DMS53 (cell line): ENCODE measurements at regions not wholly inside any gene's neighbourhood (a gene's known extent, or its start where the extent isn't known, plus 50 kb on each side); places are given as distances from the start of the nearest gene placed in this dataset.

Experiments used
- DNase-seq: peaks from one replicate; lab custom pipeline; 2025; lab: John Stamatoyannopoulos, UW

DNA sequence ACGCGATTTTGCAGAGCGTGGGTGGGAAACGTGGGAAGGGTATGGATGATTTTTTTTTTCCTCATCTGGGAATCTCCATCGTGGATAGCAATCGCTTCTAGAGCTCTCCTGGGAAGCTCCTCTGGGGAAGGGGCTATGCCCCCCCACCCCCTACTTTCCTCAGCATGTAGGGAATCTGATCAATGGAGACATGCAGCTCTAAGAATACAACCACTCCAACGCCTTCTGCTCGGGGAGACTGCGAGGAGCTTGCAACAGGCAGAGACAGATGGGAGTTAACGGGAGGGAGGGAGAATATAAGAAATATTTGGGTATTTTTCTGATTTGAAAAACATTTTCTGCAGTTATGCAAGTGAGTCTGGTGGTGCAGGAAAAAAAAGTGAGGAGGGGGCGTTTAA is 104.6 kb upstream of the HSD17B12 start:
- DNase-seq = peak; percentile 24

DNA sequence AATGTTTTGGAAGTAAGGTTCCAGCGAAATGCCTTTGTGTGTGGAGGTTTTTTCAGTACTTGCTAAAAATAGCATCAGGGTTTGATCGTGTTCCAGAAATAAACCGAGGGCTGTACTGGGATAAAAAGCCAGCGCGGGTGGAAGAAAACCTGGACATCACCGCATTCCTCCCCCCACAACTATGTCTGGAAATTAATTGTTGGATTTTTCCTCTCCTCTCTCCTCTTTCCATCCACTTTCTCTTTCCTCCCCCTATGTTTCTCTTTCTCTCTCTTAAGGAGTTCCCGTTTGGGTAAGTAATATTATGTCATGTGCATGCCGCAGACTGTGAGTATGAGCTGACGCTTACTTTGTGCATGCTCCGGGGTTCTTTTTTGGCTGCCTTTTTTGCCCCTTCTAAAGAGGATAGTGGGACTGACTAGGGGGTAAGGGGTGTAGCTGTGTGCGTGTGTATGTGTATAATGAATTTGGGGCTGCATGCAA is 104.2 kb upstream of the HSD17B12 start:
- DNase-seq = peak; percentile 26

DNA sequence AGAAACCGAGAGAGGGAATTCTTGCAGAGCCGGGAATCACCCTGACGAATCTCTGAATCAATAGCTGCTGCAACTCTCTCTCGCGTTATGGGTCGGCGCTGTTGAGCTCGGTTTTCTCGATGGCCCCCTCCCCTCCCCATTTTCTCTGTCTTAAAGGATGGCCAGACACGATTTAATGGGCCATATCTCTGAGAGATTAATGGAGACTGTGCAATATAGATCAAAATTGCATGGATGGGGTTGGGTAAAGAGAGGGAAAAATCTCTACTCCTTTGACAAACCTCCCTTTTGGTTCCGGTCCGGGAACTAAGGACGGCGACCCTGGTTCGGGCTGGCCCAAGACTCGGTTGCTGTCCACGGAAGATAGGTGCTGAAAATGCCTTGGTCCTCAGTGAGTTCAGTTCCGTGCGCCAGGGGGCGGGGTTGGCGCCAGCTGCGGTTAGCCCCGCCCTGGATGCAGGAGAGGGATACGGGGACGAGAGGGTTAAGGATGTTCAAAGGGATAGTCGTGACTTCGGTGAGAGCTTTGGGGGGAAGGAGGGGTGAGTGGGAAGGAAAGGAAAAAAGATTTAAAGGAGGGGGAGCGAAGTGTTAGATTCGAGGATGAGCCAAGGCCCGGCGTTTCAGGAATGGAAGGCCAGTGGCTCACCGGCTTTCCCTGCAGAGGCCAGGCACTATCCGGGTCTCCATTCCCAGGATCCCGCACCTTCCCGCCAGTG is 103.6 kb upstream of the HSD17B12 start:
- peak; percentile 61 for DNase-seq

DNA sequence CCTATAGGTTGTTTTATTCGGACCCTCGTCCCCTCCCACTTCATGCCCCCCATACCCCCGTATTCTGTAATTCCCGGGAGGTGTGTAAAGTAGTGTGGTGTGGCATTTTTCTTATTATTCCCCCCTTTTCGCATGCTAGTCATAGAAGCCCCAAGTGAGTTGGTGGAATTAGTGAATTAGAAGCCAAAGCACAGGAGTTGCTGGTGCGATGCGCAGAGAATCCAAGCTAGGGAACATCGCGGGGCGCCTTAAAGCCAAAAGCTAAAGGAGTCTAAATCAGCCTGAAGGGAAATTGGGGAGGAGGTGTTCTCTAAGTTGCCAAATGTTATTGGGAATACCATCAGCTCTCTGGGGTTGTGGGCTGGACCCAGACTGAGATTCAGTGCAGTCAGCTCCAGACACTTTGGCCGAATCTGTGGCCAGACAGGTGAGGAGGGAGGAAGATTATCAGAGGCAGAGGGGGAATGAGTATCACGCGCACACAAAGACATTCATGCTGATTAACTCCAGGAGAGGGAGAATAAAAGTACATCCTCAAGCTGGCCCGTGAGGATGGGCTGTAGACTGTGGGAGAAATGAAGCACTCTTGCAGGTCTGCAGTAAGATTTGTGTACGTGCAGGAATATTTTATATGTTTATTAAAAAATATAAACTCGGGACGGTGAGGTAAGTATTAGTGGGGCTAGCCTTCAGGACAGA is 102.8 kb upstream of the HSD17B12 start:
- no peak for DNase-seq

DNA sequence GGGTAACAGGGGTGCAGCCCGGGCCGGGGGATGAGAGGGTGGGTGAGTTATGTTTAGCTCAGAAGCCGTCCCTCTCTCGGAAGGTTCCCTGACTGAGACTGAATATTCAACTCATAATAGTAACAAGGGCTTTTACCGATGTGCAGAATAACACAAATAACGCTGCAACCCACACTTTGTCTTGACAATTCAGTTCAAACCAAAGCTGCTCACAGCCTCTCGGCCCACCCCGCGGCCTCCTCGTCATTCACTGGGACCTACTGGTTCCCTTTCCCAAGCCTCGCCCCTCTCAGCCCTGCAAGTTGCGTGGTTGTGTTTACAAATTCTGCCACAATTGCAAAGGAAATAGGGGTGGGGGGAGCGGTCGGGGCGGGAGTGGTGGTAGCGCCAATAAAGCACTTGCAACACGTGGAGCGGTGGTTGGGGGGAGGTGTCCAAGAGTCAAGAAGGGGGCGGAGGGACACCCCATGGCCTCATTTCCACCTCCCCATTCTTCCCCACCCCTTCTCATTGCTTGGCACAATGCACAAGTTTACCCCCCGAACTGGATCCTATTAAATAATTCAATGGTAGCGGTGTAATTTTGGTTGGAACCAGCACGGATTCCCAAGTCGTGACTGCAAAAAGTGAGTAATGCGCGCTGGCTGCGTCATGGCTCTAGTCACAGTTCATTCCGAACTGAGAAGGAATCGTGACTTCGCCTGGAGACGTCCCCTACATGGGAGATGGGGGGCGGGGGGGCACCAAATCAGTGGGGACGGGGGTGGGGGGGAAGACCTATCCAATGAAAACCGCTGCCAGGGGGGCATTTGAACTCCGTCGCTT is 102.0 kb upstream of the HSD17B12 start:
- peak; percentile 58 for DNase-seq

DNA sequence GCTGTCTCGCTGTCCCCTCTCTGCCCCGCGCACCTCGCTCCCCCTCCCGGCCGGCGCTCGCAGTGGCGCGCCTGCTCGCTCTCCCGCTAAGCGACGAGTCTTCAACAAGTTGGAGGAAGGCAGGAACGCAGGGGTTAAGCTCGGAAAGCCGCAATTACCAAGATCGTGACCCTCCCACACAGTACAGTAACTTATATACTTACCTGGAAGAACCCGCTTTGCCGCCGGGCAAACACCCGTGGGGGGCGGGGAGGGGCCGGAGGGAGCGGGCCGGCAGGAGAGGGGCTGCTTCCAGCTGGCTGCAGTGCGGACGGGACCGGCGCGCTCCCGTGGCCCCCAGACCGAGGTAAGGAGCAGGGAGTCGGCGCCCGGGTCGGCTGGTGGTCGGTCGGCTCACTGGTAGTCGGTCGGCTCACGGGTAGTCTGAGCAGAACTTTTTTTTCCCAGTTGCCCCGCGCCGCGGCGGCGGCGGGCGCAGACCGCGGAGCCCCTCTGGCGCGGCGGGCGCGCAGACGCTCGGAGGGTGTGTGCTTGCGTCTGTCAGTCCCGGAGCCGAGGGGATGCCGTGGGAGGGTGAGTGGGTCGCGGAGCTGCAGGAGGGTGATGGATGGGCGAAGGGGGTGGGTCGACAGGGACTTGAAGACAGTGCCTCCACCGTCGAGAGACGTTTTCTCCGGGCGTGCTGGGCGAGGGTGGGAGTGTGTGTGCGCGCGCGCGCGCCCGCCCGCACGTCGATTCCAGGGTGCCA is 101.2 kb upstream of the HSD17B12 start:
- peak; percentile 64 for DNase-seq

DNA sequence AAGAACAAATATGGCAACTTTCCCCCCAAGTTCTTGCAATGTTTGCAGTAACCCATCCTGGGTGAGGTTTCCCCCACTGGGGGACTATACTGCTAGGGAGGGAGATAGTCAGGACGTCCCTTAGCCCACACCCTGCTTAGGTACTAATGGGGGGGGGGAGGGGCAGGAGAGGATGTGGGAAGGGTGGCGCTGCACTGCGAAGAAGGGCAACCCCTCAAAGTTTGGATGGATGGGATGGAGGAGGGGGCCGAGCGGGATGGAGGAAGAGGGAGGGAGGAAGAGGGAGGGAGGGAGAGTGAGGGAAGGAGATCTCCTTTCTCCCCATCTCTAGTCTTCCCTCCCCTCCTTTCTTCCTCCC is 100.6 kb upstream of the HSD17B12 start:
- no peak for DNase-seq

DNA sequence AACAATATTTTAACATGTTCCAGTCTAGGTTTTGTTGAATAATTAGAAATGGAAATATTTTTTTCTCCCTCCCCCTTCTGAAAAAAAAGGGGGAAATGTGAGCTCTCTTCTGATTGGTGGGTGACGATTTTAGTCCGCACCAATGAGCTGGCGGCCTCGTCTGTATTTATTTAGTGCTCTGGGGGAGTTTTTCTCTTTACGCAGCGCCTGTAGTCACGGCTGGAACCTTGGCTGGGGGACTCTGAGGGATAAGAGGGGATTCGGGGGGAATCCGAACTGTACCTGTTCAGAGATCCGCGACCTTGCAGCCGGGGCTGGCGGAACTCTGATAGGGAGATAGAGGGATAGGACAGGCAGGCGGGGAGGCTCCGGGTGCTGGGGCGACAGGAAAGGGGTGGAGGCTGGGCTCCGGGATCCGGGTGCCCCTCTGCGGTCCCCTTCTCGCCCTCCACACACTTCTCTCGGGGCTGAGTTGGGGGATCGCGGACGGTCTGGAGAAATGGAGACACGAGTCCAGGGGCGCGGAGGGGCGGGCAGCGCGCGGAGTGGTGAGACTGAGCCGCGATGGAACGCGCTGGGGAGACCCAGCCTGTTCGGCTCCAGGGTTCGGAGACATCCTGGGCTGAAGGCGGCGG is 99.7 kb upstream of the HSD17B12 start:
- DNase-seq = peak; percentile 39

DNA sequence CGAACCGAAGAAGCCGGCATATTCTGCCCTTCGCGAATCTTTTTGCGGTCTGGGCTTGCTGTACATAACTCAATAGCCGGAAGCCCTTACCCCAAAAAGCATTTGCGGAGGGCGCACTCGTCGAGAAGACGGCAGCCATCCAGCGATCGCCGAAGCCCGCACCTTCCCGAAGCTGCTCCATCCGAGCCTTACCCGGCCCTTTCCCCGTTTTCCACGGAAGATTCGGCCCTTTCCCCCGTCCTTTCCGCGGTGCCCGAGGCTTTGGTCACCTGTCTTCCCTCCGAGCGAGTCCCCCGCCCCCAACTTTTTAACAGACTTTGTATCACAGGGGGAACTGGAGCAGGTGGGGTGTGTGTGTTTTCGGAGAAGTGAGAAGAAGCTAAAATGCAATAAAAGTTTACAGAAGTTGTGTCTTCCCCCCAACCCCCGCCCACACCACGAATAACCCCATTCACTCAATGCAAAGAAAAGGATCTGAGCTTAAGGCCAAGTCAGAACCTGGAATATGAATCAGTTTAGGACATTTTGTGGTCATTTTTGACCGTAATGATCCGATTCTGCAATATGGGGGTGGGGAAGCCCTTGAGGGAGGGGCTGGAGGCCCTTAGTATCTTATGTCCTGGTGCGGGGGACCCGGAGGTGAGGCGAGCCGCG is 99.0 kb upstream of the HSD17B12 start:
- peak; percentile 39 for DNase-seq

DNA sequence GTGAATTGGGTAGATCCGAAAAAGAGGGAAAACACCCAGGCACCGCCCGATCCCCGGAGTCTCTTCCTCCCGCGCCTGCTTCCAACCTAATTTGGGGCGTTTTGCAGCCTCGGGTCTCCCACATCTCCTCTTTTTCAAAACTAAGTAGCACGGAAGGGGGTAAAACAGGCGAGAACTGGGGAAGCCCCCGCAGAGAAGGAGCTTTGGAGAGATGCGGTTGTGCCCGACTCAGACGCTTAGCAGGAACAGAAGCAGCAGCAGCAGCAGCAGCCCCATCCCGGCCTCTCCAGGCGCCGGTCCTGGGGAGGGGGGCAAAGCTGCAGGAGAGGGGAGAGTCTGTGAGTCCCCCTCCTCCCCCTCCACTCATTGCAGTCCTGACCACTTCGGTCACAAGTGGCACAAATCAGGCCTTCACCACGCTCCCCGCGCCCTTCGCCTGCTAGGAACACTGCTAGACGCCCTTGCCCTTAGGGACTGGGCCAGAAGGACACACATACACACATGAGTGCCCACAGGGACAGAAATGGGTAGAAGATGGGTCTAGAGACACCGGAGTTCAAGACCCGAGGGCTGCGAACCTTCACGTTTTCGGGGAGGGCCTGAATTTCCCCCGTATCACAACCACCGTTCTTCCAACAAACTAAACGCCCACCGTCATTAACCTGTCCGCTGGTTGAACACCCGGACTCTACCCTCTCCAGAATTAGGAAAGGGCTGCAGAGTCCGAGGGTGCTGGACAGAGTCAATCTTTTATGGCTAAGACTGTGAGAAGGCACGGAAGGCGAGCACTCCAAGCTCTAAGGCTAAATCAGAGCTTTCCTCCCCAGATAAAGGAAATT is 98.3 kb upstream of the HSD17B12 start:
- DNase-seq = no peak

DNA sequence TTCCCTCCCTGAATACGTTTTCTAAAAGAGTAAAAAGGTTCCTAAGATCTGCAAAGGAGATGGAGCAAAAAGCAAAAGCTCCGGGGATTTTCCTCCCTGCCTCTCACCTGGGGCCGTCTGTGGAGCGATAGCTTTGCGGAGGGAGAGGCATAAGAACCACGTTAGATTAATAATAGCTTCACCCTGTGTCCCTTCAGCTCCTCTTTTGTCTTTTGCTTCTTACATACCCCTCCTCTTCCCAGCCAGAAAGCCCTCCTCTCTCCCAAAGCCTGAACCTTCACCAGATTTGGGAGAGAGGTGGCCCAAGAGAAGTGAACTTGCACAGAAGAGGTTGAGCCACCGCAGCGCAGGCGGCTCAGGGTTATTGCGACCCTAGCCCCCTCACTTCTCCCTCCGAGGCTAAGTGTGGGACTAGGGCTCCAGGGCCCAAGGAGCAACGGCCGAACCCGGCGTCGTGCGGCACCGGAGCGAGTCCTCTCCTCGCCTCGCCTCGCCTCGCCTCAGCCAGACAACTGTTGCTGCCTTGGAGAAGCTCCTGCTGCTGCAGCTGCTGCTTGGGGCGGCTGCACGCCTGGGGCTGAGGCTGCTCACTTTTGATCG is 97.6 kb upstream of the HSD17B12 start:
- peak; percentile 1 for DNase-seq

DNA sequence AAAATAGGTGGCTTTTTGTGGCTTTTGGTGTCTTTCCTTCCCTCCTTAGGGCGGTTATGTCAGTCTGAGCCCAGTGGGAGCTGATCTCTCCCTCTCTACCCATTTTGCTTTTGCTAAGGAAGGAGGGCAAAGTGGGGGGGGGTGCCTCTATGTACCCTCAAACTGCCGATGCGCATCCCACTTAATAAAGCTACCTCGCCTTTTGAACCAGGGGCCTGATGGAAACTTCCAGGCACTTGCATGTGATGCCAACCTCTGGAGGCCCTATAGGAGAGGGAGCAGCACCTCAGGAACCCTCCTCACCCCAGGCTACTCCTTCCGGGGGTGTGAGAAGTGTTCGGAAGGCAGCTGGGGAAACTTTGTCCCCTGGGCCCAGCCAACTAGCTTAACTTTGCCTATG is 97.0 kb upstream of the HSD17B12 start:
- no peak for DNase-seq

DNA sequence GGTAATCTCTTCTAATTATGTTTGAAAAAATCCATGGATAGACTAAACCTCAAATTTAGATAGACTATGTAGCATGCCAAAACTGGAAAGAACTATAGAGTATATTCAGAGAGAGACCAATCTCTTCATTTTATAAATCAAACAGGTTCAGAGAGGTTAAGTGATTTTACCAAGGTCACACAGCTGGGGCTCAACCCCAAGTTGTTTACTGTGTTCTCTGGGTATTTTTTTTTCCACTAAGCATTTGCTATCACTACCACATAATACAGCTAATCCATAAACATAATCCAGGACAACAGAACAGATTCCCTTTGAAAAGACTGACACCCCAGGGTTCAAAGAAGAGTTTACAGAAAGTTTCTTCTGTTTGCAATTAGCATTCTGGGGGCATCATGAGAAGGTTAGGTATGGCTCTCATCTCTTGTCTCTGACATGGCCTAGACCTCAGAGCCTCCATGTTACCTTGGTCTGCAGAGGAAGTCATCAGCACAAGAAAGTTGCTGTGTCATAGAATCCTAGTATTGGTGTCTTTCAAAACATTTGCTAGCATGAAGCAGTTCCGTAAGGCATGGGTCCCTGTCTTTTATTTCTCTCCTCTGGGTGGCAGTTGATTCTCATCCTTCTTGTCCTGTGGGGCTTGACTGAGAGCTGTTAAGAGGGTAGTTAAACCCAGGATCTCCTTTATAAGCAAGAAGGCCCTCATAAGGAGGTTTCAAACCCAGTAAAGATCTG is 94.5 kb upstream of the HSD17B12 start:
- no peak for DNase-seq

DNA sequence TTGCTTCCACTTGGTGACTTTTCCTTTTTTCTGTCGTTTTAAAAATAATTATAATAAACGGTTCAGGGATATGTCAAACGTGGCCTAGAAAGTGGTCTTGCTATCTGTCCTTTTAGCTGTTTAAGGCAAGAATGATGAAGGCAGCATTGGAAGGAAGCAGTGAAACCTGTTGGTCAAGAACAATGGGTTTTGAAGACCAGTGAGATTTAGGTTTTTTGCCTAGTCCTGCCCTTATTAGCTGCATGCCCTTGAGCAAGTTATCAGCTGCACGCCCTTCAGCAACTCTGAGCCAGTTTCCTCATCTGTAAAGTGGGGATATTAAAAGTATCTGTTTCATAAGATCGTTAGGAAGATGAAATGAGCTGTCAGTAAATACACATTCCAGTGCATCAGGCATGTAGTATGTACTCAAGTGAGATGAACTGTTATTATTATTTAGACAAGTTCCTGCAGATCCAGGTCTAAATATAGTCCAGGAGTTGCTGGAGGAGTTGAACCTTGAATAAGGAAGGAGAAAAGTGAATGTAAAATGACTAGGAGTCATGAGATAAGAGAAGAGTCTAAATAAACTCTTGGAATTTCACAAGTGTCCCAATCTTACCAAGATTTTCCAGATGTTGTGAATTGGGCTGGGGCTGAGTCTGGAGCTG is 90.8 kb upstream of the HSD17B12 start:
- no peak for DNase-seq

DNA sequence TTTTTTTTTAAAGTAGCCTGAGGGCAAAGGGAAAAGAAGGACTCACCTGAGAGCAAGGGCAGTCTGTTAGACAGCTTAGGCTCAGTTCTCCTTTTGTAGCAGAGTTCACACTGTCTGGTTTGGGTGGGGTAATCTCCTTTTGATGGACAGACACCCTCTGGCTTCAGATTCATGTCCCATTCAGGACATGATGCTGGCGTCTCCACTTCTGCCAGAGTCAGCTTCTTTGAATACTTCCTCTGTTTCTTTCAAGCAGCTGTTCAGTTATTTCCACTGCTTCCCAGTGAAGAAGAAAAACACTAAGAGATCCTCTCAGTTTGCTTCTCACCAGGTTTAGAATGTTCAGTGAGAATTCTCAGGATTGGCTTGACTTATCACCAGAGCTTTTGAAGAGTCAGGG is 79.0 kb upstream of the HSD17B12 start:
- no peak for DNase-seq

DNA sequence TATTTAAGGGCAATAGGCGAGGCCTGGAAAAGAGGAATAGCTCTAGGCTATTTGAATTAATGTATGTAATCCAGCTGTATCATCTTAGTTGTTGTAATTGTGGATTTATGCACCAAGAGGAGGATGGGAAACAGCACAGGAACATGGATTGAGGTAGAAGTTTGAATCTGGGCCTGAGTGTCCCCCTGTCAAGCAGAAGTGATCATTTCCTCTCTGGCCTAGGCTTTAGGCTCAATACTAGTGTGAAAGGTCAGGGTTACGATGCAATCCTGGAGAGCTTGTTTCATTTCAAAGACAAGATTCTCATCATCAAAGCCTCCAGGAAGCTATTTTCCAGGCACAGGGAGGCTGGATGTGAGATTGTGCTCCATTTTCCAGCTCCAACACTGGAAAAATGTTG is 77.9 kb upstream of the HSD17B12 start:
- DNase-seq = no peak

DNA sequence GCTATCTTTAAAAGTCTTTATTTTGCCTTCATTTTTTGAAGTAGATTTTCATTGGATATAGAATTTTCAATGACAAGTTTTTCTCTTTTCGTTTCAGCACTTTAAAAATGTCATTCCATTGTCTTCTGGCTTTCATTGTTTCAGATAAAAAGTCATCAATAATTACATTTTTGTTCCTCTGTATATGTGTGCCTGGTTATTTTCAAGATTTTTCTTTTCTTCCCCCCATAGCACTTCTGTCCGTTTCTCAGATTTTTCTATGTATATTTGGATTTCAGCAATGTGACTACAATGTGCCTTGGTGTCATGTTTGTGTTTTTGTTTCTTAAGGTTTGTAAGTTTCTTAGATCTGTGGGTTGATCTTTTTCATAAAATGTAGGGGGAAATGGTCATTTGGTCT is 66.3 kb upstream of the HSD17B12 start:
- no peak for DNase-seq

DNA sequence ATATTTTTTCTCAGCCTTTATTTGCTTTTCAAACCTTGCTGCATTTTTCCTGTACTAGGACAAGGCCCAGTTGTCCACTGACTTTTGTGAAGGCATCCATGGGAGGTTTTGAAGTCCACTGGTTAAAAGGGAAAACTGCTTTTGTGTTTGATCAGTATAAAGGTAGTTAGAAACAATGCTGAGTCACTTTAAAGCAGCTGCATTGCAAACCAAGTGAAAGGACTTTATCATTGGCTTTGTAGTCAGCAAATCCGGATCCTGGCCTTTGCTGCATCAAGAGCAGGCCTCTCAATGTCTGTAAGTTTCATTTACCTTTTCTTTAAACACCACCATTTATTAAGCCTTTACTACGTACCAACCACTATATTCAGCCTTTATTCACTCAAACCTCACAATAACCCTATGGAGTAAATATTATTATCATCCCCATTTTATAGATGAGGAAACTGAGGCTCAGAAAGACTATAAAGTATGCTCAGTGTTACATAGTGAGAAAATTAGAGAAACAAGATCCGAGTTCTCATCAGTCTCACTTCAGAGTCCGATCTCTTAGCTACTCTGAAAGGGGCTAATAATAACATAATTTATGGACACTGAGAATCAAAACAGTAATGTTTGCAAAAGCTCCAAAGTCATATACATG is 60.6 kb upstream of the HSD17B12 start:
- peak; percentile 1 for DNase-seq
